Kidney (tissue), 13 donors: ENCODE measurements at regions not wholly inside any gene's neighbourhood (a gene's known extent, or its start where the extent isn't known, plus 50 kb on each side); places are given as distances from the start of the nearest gene placed in this dataset.

Experiments
- DNase-seq, 5 donors: peaks; one replicate each; pipeline ENCODE4 v3.0.0-alpha.2; 2013 to 2020
- FAIRE-seq: peaks from 2 replicates; lab custom pipeline; 2012; peaks lifted over from hg19 to GRCh38; lab: Jason Lieb, UNC
- H3K27ac ChIP-seq, 2 donors: one replicate each; pipeline ENCODE4 v1.7.0; 2013; ENCODE audit warnings: low read depth in 2 of 2, low read length in 2 of 2, inconsistent platforms in 1 of 2
- H3K27me3 ChIP-seq: one replicate; pipeline ENCODE4 v1.7.1; 2013; ENCODE audit warnings: low read length, inconsistent platforms; ENCODE audit not compliant: control insufficient read depth, insufficient read depth
- H3K36me3 ChIP-seq, 3 donors: one replicate each; pipeline versions ENCODE4 v1.7.0 to v1.7.1; 2013; ENCODE audit warnings: low read length in 3 of 3, control low read depth in 1 of 3, inconsistent platforms in 1 of 3; ENCODE audit not compliant: insufficient read depth in 3 of 3, control insufficient read depth in 2 of 3
- H3K4me1 ChIP-seq, 3 donors: one replicate each; pipeline versions ENCODE4 v1.7.0 to v1.7.1; 2013; ENCODE audit warnings: low read length in 3 of 3, inconsistent platforms in 1 of 3, low read depth in 1 of 3; ENCODE audit not compliant: control insufficient read depth in 2 of 3, insufficient read depth in 2 of 3
- H3K4me3 ChIP-seq, 3 donors: one replicate each; pipeline versions ENCODE4 v1.7.0 to v1.8.1; 2013; ENCODE audit warnings: low read length in 3 of 3, control low read depth in 1 of 3, inconsistent platforms in 1 of 3
- H3K9ac ChIP-seq, 3 donors: one replicate each; pipeline versions ENCODE4 v1.7.0 to v1.7.1; 2013; ENCODE audit warnings: low read length in 3 of 3, control low read depth in 1 of 3, inconsistent platforms in 1 of 3
- H3K9me3 ChIP-seq, 3 donors: one replicate each; pipeline versions ENCODE4 v1.7.0 to v1.7.1; 2013; ENCODE audit warnings: low read length in 3 of 3, control low read depth in 1 of 3, inconsistent platforms in 1 of 3; ENCODE audit not compliant: control insufficient read depth in 2 of 3, insufficient read depth in 1 of 3
- CTCF ChIP-seq: IDR thresholded peaks from 3 replicates; pipeline ENCODE4 v1.5.1; 2012; ENCODE audit warnings: mild to moderate bottlenecking, moderate library complexity, borderline replicate concordance; ENCODE audit not compliant: insufficient read depth; ENCODE audit errors: extremely low read depth
- intact Hi-C: fragments of 100-400 bp; cut with DNase I; formaldehyde crosslinking; loops from one replicate; pipeline ENCODE4 v1.11.1; 2022
- donor health status: control.
- donor health status: control.
- donor health status: control.
- donor health status: control.
- donor health status: control.
- donor health status: DM: yes; HTN: yes; CAD: no.
- donor health status: Normal renal cell carcinoma (clear cell type).

DNA sequence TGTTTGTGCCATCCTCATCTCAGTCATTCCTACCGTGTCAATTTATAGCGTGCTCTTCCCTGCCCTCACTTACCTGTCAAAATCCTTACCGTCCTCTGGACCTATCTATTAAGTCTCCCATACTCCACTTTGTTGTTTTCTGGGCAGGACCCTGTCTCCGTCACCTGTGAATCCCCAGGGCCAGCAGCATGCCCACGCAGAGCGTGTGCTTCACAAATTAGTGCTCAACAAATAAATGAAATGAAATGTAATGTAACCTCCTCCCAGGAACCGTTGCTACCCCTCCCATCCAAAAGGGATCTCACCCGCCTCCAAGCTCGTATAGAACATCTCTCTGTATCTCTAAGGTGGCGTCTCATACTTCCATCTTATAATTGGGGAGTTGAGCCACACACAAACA lies 589.9 kb upstream of the MGMT start:
- FAIRE-seq (no peak), DNase-seq (peak in 1 of 5 donors; percentile 2)
- H3K9ac ChIP-seq = no peak overlapping the region
- intact Hi-C loops = no loop called here
- H3K4me1 ChIP-seq = peaks cover 0 to 6% (median 0%) of the 10 kb centered on the region in 3 donors
- no peaks in the 10 kb centered on the region for H3K27me3 ChIP-seq
- H3K9me3 ChIP-seq = no peaks in the 10 kb centered on the region
- H3K27ac ChIP-seq = no peak overlapping the region
- no peak for TF ChIP-seq CTCF
- H3K36me3 ChIP-seq = no peaks in the 10 kb centered on the region
- H3K4me3 ChIP-seq = no peak overlapping the region

GRCh38 chr10:128877936-128878335 lies 589.1 kb upstream of the MGMT start:
- FAIRE-seq = no peak
- TF ChIP-seq CTCF = no peak
- H3K27ac ChIP-seq = no peak overlapping the region
- H3K36me3 ChIP-seq = no peaks in the 10 kb centered on the region
- peak in 1 of 5 donors; percentile 5 for DNase-seq
- H3K27me3 ChIP-seq = no peaks in the 10 kb centered on the region
- no peaks in the 10 kb centered on the region for H3K9me3 ChIP-seq
- no peak overlapping the region for H3K9ac ChIP-seq
- intact Hi-C loops = no loop called here
- H3K4me3 ChIP-seq = no peak overlapping the region
- H3K4me1 ChIP-seq = peaks cover 0 to 6% (median 0%) of the 10 kb centered on the region in 3 donors

DNA sequence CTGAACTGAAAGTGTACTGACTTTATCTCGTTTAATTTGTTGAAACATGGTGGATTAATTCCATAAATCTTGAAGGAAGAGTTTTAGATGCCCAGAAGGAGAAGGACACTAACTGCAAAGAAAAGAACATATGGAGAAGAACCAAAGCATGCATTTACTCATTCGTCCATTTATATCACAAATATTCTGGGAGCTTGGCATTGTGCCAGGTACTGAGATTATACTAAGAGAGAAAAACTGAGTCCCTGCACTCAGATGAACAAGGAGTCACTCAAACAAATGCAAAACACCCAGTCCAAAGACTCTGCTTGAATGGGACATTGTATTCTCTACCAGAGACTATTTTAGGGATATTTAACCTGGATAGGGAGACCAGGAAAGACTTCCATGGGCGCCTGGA lies 588.0 kb upstream of the MGMT start:
- Histone ChIP-seq H3K9me3 (no peaks in the 10 kb centered on the region), H3K4me1 (peaks cover 0 to 3% (median 0%) of the 10 kb centered on the region in 3 donors), H3K4me3 (no peak overlapping the region), H3K27me3 (no peaks in the 10 kb centered on the region), H3K27ac (no peak overlapping the region), H3K36me3 (no peaks in the 10 kb centered on the region), H3K9ac (no peak overlapping the region)
- intact Hi-C loops = no loop called here
- no peak for FAIRE-seq
- no peak for TF ChIP-seq CTCF
- DNase-seq = no peak
